ENCODE measurements at regions not wholly inside any gene's neighbourhood (a gene's known extent, or its start where the extent isn't known, plus 50 kb on each side); places are given as distances from the start of the nearest gene placed in this dataset.

DNA sequence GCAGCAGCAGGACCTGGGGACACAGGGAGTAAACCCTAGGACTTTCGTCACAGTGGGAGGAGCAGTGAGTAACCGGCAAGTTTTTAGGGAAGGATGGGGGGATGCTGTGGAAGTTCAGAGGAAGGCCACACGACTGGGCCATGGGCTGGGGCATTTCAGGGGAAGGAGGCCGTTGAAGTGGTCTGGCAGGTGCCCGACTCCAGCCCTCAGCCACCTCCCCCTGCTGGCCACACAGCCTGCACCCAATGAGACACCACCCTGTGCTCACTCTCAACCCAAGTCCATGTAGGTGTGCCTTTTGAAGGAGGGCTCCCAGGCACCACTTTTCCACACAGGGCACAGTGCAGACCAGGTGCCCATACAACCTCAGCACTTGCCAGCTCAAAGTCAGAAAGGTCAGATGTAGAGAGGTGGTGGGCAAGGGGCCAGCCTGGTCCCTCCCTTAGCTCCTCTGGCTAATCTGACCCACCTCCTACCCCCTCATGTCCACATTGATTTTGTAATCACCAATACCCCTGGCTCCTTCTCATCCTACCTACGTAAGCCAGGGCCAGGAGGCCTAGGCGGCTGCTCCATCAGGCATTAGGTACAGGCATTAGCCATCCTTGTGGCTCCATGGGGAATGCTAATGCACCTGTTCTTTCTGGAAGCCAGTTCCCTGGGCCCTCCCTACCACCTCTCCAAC, 211.2 kb downstream of the SMAD2 start:
- TF ChIP-seq POLR2A (IDR thresholded peaks at IDR 0.05; ENCODE audit: low read depth, low read length) (no peak), POLR2AphosphoS5 (IDR thresholded peaks at IDR 0.05; ENCODE audit: low read depth, low read length) (no peak), TAF1 (IDR thresholded peaks at IDR 0.05; ENCODE audit: low read depth, low read length) (no peak), SPI1 (IDR thresholded peaks at IDR 0.05; ENCODE audit: low read depth, low read length) (no peak), POU2F2 (IDR thresholded peaks at IDR 0.05; ENCODE audit: low read depth, low read length) (no peak)

Measured in GM12891 (cell line).